GM19438 (cell line): ENCODE measurements at regions not wholly inside any gene's neighbourhood (a gene's known extent, or its start where the extent isn't known, plus 50 kb on each side); places are given as distances from the start of the nearest gene placed in this dataset.

ENCODE experiments used
- ATAC-seq: cut with Tn5 transposase; IDR thresholded peaks from one replicate; pipeline ENCODE4 v1.9.1; 2021; ENCODE audit warnings: low read depth; ENCODE audit not compliant: unreplicated experiment

DNA sequence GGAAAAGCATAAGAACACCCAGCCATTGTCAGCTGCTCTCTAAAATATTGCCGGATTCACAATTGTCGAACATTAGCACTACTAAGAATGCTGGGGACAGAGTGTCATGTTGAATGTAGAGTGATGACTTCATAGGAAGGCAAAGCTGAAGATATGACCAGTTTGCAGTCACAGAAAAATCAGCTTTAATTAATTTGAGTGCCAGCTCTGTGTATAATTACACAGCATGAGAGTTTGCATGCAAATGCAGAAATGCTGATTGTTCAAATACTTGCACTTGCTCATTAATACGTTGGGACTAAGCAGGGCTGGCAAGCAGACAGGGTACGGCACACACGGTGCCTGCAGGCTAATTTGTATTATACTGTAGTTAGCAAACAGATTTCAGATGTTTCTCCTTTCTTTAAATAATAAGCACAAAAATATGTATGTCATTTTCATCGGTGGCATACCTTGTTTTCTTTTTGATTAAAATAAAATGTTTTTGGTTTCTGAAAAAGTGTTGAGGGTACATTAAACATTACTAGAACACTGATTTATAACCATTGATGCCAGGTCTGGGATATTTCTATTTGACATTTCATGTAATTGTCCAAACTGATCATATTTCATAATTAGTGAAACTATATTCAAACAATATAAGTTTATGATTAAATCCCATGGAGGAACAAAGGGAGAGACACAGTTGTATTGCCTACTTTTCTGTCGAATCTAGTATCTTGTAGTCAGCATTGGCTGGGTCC lies 99.8 kb upstream of the ADGRL2 start:
- no peak for ATAC-seq

- ATAC-seq: no peak
Observed at GRCh38 chr1:81699234-81699633, 101.5 kb upstream of the ADGRL2 start.

- no peak for ATAC-seq
Observed at GRCh38 chr1:81695741-81696140, 105.0 kb upstream of the ADGRL2 start.

DNA sequence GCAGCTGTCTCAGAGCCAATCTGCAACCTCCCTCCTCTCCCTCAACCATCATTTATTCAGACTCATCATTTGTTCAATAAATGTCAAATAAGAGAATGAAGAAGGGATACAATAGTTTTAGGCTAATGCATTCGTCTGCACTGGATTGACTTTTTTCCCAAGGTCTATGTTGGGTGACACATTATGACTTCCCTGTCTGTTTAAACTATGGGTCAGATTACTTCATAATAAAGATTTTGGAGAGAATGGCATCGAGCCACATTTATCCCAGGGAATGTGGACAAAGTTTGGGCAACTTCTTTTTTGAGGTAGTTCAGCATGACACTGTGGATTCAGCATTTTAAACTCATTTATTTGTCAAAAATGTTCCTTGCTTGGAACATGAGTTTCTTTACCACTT lies 107.4 kb upstream of the ADGRL2 start:
- no peak for ATAC-seq

DNA sequence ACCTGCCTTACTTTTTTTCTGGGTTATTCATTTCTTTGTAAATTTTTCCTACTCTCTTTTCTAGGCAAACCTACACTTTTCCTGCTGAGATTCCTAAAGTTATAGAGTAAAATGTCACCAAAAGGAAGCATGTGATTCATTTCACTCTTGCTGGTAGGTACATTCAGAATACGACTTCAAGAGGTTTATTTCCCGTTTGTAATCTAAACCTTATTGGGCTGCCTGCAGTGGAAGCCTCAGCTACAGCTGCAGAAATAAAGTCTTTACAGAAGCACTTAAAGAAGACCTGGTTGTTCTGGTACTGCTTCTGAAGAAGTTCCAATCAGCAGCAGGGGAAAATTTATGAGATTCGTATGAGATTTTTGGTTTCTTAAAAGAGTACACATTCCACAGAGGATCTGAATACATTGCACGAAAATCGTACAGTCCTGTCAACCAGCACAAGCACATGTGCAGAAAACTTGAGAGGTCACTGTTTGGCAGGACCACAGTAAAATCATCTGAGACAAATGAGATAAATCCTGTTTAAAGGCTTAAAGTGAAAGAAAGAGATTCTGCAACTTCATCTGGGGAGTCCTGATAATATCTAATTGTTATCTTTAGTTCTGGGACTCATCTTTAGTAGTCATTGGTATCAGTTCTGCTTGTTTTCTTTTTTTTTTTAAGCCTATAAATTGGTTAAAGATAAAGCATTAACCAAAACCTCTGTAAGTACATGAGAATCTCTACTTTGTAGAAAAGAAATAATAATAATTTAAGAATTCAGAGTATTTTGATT lies 109.9 kb upstream of the ADGRL2 start:
- ATAC-seq: no peak

GRCh38 chr1:81689531-81689941 lies 111.2 kb upstream of the ADGRL2 start:
- no peak for ATAC-seq

DNA sequence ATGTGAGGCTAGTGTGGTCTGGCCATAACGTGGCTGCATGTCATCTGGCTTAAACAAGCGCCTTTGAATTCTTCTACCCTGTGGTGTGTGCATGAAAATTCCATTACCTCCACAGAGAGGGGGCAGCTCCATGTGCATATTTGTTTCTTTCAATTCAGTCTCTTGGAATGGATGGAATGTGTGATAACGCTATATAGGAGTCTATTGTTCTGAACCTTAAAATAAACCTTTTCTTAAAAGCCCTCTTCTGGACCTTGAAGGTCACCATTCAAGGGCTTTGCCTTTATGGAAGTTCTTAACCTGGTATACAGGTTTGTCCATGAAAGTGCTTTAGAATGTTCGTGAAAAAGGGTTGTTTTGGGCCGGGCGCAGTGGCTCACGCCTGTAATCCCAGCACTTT lies 118.2 kb upstream of the ADGRL2 start:
- ATAC-seq: no peak

GRCh38 chr1:81681601-81682266 lies 119.0 kb upstream of the ADGRL2 start:
- ATAC-seq: no peak

GRCh38 chr1:81681114-81681513 lies 119.6 kb upstream of the ADGRL2 start:
- no peak for ATAC-seq

DNA sequence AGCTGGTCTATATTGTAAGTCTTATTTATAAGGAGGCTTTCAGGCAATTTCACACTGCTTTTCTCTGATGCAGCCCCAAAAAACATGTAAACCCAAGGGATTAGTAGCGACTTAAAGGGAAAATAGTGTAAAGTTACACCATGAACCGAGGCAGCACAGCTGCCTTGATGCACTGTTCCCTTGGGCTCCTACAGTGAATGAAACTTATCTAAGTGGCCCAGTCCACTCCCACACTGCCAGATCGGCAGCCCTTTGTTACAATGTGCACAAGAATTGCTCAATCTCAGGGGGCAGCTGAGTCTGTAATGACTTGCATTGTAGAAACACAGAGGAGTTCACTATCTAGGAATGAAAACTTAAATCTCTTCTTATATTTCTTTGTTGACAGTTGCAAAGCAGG lies 120.8 kb upstream of the ADGRL2 start:
- no peak for ATAC-seq

DNA sequence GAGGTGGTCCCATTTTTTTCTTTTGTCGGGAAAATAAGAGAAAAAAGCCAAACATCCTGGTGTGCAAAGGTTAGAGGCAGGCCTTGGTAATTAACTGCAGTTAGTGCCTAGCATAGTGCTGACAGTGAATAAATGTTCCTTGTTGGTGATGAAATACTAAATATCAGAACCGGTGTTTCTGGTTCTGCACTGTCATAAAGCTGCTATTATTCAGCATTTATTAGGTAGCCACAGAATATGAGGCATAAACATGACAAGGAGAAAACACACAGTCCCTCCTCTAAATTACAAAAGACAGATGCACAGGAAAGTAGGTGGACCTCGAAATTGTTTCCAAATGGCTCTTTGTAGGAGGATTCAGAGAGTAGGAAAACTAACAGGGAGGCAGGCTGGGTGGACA lies 122.0 kb upstream of the ADGRL2 start:
- ATAC-seq: no peak

DNA sequence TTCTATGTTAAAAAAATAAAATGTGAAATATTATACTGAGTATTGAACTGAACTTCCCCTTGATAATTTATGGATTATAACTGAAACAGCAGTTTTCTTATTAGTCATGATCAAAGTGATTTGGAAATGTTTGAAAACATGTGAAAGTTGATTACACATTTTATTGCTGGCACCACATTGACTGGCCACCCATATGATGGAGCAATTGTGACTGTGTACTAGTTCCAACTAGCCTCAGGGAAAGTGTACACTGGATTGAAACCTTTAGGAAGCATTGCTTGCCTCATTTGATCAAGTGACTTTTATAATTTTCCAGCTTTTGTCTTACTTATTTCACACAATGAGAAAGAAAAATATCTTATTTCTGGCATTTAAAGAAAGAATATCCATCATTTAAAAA lies 128.0 kb upstream of the ADGRL2 start:
- no peak for ATAC-seq

DNA sequence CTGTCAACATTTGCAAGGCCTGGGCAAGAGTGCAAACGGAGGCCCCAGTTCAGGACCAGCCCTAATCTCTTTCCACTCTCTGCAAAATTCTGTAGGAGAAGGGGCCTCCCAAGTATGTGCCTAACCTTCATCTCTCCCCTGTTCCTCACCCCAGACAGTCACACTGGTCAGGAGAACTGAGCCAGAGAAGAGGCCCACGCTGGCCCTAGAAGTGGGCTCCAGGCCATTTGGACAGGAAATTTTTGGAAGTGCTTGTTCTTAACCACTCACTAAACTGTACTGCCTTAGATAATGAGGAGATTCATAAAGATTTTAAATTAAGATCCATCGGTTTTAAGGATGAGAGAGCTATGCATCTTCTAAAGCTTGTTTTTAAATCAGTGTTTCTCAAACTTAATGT lies 129.7 kb upstream of the ADGRL2 start:
- no peak for ATAC-seq

- ATAC-seq: no peak
Observed at GRCh38 chr1:81670286-81670685, 130.4 kb upstream of the ADGRL2 start.

DNA sequence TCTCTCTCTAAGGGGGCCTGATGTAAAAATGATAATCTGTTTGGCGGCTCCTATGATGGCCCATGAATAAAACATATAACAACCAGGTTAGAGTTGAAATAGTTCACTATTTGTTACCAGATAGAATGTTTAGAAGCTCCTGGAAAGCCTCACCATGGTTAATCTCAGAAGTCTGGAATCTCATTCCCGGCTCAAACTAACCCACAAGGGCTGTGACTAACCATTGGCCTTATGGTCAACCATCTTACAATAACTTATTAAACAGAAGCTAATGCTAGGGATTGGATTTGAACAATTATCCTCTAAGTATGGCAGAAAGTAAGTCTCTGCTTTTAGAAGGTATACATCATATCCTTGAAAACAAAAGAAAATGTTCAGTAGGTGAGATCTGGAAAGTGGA lies 134.1 kb upstream of the ADGRL2 start:
- no peak for ATAC-seq

GRCh38 chr1:81664341-81664740 lies 136.4 kb upstream of the ADGRL2 start:
- no peak for ATAC-seq

GRCh38 chr1:81662913-81663526 lies 137.7 kb upstream of the ADGRL2 start:
- no peak for ATAC-seq

GRCh38 chr1:81660286-81660685 lies 140.4 kb upstream of the ADGRL2 start:
- no peak for ATAC-seq

- no peak for ATAC-seq
Observed at GRCh38 chr1:81654657-81655056, 146.1 kb upstream of the ADGRL2 start.

GRCh38 chr1:81654147-81654546 lies 146.6 kb upstream of the ADGRL2 start:
- no peak for ATAC-seq

- ATAC-seq: no peak
Observed at GRCh38 chr1:81650776-81651175, 150.0 kb upstream of the ADGRL2 start.
